Spleen (tissue), 7 donors: ENCODE measurements at regions not wholly inside any gene's neighbourhood (a gene's known extent, or its start where the extent isn't known, plus 50 kb on each side); places are given as distances from the start of the nearest gene placed in this dataset.

ENCODE experiments used
- CTCF ChIP-seq, 11 experiments: fragments of 200-600 bp in 7 of 11; fragments of 450-650 bp in 4 of 11; sonication (generic) in 4 of 11; IDR thresholded peaks in 8 of 11; conservative IDR thresholded peaks in 3 of 11; 1 replicate in 7 of 11; 2 replicates in 4 of 11; pipeline versions ENCODE4 v1.4.0 to v1.8.0; 2016 to 2021; ENCODE audit warnings: antibody characterized with exemption in 11 of 11, inconsistent platforms in 4 of 11, mild to moderate bottlenecking in 1 of 11
- POLR2A ChIP-seq, 3 donors: fragments of 450-650 bp; IDR thresholded peaks; one replicate each; pipeline ENCODE4 v1.5.1; 2017; ENCODE audit warnings: antibody characterized with exemption in 3 of 3, mild to moderate bottlenecking in 1 of 3
- POLR2AphosphoS5 ChIP-seq, 3 donors: sonication (generic); formaldehyde crosslinking; IDR thresholded peaks; one replicate each; pipeline ENCODE4 v1.5.1; 2017; ENCODE audit warnings: antibody characterized with exemption in 3 of 3
- donor health status: DM: no; HTN: no; CAD: no; lungs with moderate emphysema.
- donor health status: DM: no; HTN: no; CAD: no.
- donor health status: DM: no; HTN: no; CAD: no.

- TF ChIP-seq POLR2A (IDR thresholded peaks at IDR 0.05) (no peak), CTCF (IDR thresholded peaks at IDR 0.05 in 8 of 11, conservative IDR thresholded peaks at IDR 0.05 in 3 of 11) (no peak), POLR2AphosphoS5 (IDR thresholded peaks at IDR 0.05) (no peak)
Observed at GRCh38 chr13:65999411-65999810, 1230.7 kb downstream of the PCDH9 start.
